Neural crest cell (in vitro differentiated cells): ENCODE measurements at regions not wholly inside any gene's neighbourhood (a gene's known extent, or its start where the extent isn't known, plus 50 kb on each side); places are given as distances from the start of the nearest gene placed in this dataset.
A peak's percentile ranks its signal among the peaks of the same experiment; 100 is the strongest.

ENCODE experiments used
- DNase-seq: peaks from one replicate; pipeline ENCODE4 v3.0.0; 2021; ENCODE audit warnings: low read depth, mixed read lengths, low spot score
- H3K27ac Mint-ChIP-seq: one replicate; pipeline ENCODE4 v1.8.0; 2021; ENCODE audit warnings: mild to moderate bottlenecking, mixed read lengths; ENCODE audit not compliant: unreplicated experiment
- H3K27me3 Mint-ChIP-seq: 2 replicates; pipeline ENCODE4 v1.8.0; 2021; ENCODE audit warnings: low read depth, mild to moderate bottlenecking, mixed read lengths
- H3K36me3 Mint-ChIP-seq: 2 replicates; pipeline ENCODE4 v1.8.0; 2021; ENCODE audit warnings: low read depth, mild to moderate bottlenecking, mixed read lengths
- H3K4me1 Mint-ChIP-seq: 2 replicates; pipeline ENCODE4 v1.8.0; 2021; ENCODE audit warnings: mixed read lengths
- H3K4me3 Mint-ChIP-seq: one replicate; pipeline ENCODE4 v1.8.0; 2021; ENCODE audit warnings: mild to moderate bottlenecking, mixed read lengths
- H3K9me3 Mint-ChIP-seq: 2 replicates; pipeline ENCODE4 v1.8.0; 2021; ENCODE audit warnings: mixed read lengths
- TF ChIP-seq, protein P1 (sequence below): fragments of 200-600 bp; sonication (generic); conservative IDR thresholded peaks from 2 replicates; pipeline ENCODE4 v1.5.0; 2021; ENCODE audit warnings: antibody characterized with exemption, mild to moderate bottlenecking

DNA sequence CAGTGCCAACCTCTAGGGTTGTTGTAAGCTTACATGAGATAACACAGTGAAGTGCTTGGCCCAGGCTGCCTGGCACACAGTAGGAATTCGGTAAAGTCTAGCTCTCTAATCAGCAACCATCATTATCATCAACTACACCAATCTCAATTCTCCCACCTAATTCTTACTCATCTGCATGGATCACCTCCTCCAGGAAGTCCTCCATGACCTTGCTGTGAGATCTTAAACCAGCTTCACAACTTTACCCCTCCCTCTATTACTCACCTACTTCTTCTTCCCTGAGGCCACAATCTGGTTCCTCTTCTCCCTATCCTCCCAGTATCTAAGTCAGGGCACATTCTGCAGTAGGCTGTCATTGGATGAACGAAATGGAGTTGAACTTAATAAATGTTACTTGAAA lies 67.3 kb downstream of the GSC start:
- TF ChIP-seq, protein P1, sequence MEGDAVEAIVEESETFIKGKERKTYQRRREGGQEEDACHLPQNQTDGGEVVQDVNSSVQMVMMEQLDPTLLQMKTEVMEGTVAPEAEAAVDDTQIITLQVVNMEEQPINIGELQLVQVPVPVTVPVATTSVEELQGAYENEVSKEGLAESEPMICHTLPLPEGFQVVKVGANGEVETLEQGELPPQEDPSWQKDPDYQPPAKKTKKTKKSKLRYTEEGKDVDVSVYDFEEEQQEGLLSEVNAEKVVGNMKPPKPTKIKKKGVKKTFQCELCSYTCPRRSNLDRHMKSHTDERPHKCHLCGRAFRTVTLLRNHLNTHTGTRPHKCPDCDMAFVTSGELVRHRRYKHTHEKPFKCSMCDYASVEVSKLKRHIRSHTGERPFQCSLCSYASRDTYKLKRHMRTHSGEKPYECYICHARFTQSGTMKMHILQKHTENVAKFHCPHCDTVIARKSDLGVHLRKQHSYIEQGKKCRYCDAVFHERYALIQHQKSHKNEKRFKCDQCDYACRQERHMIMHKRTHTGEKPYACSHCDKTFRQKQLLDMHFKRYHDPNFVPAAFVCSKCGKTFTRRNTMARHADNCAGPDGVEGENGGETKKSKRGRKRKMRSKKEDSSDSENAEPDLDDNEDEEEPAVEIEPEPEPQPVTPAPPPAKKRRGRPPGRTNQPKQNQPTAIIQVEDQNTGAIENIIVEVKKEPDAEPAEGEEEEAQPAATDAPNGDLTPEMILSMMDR = no peak
- Mint-ChIP-seq H3K4me3 (no peak overlapping the region), H3K27me3 (peaks cover 9% of the 10 kb centered on the region), H3K27ac (peak overlapping the region; percentile 13), H3K4me1 (peaks cover 3% of the 10 kb centered on the region), H3K9me3 (no peaks in the 10 kb centered on the region), H3K36me3 (no peaks in the 10 kb centered on the region)
- no peak for DNase-seq

DNA sequence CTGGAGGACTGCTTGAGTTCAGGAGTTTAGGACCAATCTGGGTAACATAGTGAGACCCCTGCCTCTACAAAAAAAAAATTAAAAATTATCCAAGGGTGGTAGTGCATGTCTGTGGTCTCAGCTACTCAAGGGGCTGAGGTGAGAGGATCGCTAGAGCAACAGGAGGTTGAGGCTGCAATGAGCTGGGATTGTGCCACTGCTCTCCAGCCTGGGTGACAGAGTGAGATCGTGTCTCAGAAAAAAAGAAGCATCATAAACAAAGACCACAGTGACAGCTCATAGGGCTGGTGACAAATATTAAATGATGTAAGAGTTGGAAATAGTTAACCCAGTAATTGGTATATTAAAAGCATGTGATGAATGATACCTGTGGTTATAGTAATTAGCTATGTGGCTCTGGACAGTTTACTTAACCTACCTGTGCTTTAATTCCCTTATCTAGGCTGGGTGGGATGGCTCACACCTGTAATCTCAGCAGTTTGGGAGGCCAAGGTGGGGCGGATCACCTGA lies 68.0 kb downstream of the GSC start:
- H3K4me3 Mint-ChIP-seq = no peak overlapping the region
- DNase-seq = no peak
- peaks cover 3% of the 10 kb centered on the region for H3K4me1 Mint-ChIP-seq
- peaks cover 8% of the 10 kb centered on the region for H3K27me3 Mint-ChIP-seq
- TF ChIP-seq, protein P1 = no peak
- no peaks in the 10 kb centered on the region for H3K36me3 Mint-ChIP-seq
- H3K9me3 Mint-ChIP-seq = no peaks in the 10 kb centered on the region
- no peak overlapping the region for H3K27ac Mint-ChIP-seq

DNA sequence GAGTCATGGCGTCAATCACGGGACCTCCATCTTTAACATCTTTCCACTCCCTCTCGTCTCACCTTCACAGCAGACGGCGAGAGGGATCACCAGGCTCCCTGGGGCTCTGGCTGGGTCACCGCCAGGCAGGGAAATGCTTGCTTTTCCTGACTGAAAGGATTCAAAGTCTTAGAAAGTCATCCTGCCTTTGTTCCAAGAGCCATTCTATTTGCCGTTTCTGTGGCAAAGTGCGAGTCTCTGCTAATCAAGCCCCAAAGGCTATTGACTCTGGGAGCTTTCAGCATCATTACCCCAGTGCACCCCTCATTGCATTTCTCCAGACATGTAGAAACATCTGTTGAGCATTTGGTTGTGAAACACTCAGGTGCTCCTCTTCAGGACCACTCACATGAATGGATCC lies 69.6 kb downstream of the GSC start:
- H3K27me3 Mint-ChIP-seq = peaks cover 8% of the 10 kb centered on the region
- DNase-seq = no peak

DNA sequence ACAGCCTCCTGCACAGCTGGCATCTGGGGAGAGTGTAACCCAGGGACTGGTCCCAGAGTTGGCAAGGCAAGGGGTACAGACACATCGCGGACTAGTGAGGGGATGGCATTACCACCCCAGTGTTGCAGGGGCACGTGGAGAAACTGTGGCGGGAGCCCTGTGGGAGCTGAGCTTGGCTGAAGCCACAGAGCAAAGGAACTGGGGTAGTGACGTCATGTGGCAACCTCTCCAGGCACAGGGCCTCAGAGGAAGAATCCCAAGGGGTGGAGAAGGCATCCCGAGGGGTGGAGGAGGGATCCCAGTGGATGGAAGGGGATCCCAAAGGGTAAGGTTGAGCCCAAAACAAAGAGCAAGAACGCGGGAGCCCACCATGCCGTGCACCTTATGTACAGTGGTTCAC lies 70.1 kb downstream of the GSC start:
- peaks cover 8% of the 10 kb centered on the region for H3K27me3 Mint-ChIP-seq
- no peaks in the 10 kb centered on the region for H3K36me3 Mint-ChIP-seq
- DNase-seq = no peak
- no peak overlapping the region for H3K27ac Mint-ChIP-seq
- peaks cover 3% of the 10 kb centered on the region for H3K4me1 Mint-ChIP-seq
- no peaks in the 10 kb centered on the region for H3K9me3 Mint-ChIP-seq
- TF ChIP-seq, protein P1 = no peak
- no peak overlapping the region for H3K4me3 Mint-ChIP-seq

More for the DNA sequence above, 69.6 kb downstream of the GSC start:
- Mint-ChIP-seq H3K27ac (no peak overlapping the region), H3K36me3 (no peaks in the 10 kb centered on the region), H3K9me3 (no peaks in the 10 kb centered on the region), H3K4me3 (no peak overlapping the region), H3K4me1 (peaks cover 3% of the 10 kb centered on the region)
- TF ChIP-seq, protein P1 = no peak

DNA sequence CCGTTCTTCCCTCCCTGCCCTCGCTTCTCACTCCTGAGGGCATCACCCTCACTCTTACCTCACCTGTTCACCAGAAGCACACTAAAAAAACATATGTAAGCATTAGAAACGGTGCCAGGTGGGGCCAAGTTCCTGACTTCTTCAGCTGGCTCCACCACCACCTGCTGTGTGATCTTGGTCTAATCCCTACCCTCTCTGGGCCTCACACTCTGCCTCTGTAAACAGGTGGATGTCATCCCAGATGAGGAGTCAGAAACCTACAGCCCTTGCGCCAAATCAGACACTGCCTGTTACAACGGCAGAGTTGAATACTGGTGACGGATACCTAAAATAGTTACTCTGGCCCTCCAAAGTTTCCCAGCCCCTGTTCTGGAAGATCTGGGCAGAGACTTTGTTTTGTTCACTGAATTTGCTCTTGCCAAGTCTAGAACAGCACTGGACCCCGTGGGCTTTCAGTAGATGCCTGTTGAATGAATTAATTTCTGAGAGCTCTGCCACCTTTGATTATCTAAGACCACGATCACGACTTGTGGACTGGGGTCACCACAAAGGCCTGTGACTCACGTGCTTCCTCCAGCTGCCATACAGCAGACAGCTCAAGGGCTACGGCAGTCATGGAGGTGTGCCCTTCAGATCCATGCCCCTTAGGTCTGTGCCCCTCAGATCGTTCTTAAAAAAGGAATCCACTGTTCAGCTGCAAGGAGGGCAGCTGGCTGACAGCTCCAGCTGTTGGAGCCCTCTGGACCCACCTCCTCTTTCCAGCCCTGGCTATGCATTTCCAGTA lies 71.9 kb downstream of the GSC start:
- H3K27me3 Mint-ChIP-seq = peaks cover 8% of the 10 kb centered on the region
- DNase-seq = no peak
- peaks cover 9% of the 10 kb centered on the region for H3K4me1 Mint-ChIP-seq
- H3K27ac Mint-ChIP-seq = no peak overlapping the region
- no peaks in the 10 kb centered on the region for H3K9me3 Mint-ChIP-seq
- TF ChIP-seq, protein P1 = no peak
- H3K36me3 Mint-ChIP-seq = no peaks in the 10 kb centered on the region
- H3K4me3 Mint-ChIP-seq = no peak overlapping the region
